SK-N-MC (cell line): ENCODE measurements at regions not wholly inside any gene's neighbourhood (a gene's known extent, or its start where the extent isn't known, plus 50 kb on each side); places are given as distances from the start of the nearest gene placed in this dataset.

Experiments
- EZH2 ChIP-seq: fragments of 200-600 bp; sonication (generic); IDR thresholded peaks from one replicate; pipeline ENCODE4 v1.6.1; 2017; ENCODE audit warnings: antibody characterized with exemption
- POLR2AphosphoS5 ChIP-seq: IDR thresholded peaks from 2 replicates; pipeline ENCODE4 v1.6.1; 2012; ENCODE audit warnings: mild to moderate bottlenecking, low read depth, low read length, borderline replicate concordance

DNA sequence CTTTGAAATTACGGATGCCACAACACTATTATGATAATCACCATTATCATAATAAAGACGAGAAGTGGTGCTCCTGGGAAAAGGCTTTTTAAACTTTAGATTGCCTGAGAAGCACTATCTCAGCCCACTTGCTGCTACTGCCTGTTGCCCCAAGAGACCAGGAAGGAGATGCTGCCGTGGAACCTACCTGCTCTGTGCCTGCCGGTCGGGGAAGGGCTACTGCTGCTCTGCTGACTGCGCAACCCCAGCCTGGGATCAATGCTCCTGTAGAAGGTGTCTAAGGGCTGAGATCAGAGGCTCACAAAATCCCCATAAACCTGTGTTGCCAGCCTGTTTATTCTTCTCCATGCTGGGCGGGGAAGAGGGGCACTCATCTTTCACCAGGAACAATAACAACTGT is 145.3 kb upstream of the VCX3B start:
- TF ChIP-seq POLR2AphosphoS5 (no peak), EZH2 (no peak)
